Mammary epithelial cell (primary cell): ENCODE measurements at regions not wholly inside any gene's neighbourhood (a gene's known extent, or its start where the extent isn't known, plus 50 kb on each side); places are given as distances from the start of the nearest gene placed in this dataset.
"Not testable (repeated sequence)": the region's sequence is repeated elsewhere in the genome, so short reads cannot be mapped to it uniquely, and the experiment has no call there.

Source experiments
- CTCF ChIP-seq, 2 donors: IDR thresholded peaks in 1 of 2; conservative IDR thresholded peaks in 1 of 2; 2 replicates each; pipeline ENCODE4 v1.5.1; 2011 to 2012; ENCODE audit warnings: inconsistent platforms in 2 of 2, low read length in 2 of 2, mild to moderate bottlenecking in 2 of 2, control low read depth in 1 of 2, low read depth in 1 of 2; ENCODE audit not compliant: insufficient read depth in 1 of 2; ENCODE audit errors: extremely low read depth in 1 of 2
- EZH2 ChIP-seq: IDR thresholded peaks from 2 replicates; pipeline ENCODE4 v1.6.1; 2012; ENCODE audit warnings: low read length, inconsistent platforms, borderline replicate concordance

GRCh38 chr1:83485314-83486019 is 513.5 kb downstream of the TTLL7 start:
- TF ChIP-seq CTCF (conservative IDR thresholded peaks at IDR 0.05 in 1 of 2, IDR thresholded peaks at IDR 0.05 in 1 of 2; ENCODE audit: extremely low read depth in 1 of 2, insufficient read depth in 1 of 2, low read depth in 1 of 2, low read length in 2 of 2); EZH2: not testable (repeated sequence)
